GM19035 (cell line): ENCODE measurements at regions not wholly inside any gene's neighbourhood (a gene's known extent, or its start where the extent isn't known, plus 50 kb on each side); places are given as distances from the start of the nearest gene placed in this dataset.
"Not testable (repeated sequence)": the region's sequence is repeated elsewhere in the genome, so short reads cannot be mapped to it uniquely, and the experiment has no call there.

Experiments used
- ATAC-seq: cut with Tn5 transposase; IDR thresholded peaks from one replicate; pipeline ENCODE4 v1.9.1; 2021; ENCODE audit not compliant: unreplicated experiment

DNA sequence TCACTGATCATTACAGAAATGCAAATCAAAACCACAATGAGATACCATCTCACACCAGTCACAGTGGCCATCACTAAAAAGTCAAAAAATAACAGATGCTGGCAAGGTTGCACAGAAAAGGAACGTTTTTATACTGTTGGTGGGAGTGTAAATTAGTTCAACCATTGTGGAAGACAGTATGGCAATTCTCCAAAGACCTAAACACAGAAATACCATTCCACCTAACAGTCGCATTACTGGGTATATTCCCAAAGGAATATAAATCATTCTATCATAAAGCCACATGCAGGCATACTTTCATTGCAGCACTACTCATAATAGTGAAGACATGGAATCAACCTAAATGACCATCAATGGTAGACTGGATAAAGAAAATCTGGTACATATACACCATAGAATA lies 83.2 kb upstream of the ARID5B start:
- ATAC-seq, result not testable (repeated sequence)

DNA sequence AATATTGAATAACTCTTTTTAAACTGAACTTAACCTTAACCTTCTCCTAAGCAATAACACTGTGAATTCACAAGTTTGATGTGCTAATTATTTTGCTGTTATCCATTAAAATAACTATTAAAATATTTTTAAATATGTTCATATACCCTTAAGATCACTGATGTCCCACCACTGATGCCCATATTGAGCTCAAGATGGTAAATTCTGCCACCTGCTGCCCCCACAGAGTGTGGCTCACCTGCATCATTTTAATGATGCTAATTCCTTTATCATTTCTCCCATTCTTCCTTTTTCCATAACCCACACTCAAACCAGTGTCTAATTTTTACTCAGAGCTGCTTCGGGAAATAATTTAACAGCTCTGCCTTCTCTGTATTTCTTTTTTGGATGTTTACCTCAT lies 82.3 kb upstream of the ARID5B start:
- no peak for ATAC-seq

DNA sequence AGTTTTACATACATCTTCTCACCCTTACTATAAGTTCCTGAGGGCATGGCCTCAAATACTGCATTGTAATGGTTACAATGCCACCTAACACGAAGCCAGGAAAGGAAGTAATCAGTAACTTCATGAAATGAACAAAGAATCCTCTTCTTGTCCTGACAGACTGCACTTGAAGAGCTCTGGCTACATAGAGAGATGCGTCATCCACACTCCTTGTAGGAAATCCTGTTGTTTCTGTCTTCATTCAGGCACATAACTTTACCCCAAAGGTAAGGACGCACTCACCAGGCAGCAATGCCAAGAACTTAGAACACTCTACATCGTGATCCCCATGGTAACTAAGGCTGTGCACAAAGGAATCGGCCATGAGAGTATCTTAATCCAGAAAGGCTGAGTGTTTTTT lies 80.3 kb upstream of the ARID5B start:
- ATAC-seq, result no peak

DNA sequence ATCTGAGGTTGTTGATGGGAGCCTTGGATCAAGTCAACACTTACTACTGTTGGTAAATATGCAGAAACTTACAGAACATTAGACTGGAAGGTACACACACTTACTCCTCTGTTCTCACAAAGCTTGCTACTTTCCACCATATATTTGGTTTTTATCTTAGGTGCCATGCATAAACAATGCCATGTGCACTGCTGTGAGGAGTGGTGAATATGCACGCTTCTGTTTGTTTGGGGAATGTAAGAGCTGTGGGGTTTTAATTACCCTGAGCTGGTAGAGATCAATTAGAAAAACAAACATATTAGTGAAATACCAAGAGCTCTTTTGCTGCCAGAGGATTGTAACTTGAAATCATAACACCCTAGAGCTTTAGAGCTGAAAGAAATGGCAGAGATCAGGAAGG lies 79.8 kb upstream of the ARID5B start:
- no peak for ATAC-seq

DNA sequence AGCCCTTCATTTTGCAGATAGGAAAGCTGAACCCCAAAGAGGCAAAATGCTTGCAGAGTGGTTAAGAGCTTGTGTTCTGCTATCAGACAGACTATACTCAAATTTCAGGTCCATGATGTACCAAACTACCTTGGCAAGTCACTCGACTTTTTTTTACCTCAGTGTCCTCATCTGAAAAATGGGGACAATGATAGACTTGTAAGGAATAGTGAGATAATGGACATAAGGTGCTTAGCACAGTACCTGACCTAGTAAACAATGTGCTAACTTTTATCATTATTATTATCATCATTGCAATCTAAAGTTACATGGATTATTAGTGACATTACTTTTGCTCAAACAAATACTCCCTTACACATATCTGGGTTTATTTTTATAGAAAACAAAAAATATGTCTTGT lies 79.4 kb upstream of the ARID5B start:
- no peak for ATAC-seq

DNA sequence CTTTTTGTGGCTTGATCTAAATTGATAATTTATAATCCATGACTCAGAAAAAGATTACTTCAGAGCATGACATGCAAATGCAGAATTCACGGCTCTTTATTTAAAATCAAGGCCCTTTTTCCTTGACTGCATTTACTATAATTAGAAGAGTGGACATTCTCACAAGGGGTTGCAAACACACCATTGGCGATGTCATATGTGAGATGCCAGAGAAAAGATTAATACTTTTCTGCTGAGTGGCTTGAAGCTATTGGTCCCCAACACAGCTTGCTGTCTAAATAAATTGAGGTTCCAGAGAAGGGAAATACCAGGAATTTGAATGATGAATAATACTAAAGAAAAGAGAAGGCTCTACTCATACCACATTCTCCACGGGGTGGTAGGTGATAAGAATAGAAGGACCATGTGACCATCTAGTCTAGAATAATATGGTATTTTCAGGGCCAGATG lies 78.7 kb upstream of the ARID5B start:
- no peak for ATAC-seq

DNA sequence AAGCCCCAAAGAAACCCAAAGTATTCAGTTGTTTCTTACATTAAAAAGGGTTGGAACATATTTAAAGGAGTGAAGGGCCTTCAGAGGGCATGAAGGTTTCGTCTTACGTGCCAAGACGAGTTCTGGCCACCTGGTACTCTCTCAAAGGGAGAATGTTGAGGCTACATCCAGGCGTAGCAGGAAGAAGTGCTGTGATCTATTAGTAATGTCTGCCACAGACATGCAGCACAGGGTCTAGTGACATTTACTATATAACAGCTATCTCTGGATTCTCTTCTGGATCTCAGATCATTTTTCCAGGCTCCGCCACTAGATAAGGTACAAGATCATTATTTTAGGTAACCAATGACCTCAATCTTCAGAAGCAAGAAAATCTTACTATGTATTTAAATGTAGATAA lies 76.5 kb upstream of the ARID5B start:
- ATAC-seq, result no peak

DNA sequence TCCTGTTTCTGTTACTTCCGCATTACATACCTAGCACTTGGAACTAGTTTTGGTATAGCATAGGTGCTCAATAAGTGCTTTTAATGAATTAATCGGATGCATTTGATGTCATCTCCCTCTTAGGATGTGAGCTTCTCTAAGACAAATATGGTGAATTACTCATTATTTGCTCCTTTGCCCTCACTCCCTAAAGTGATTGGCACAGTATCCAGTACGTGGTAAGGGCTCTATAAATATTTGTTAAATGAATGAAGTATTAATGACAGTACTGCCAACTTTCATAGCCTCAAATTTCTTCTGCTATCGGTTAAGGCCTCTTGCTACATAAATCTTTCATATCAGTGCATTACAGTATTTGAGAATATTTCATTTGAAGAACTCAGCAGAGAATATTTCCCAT lies 75.9 kb upstream of the ARID5B start:
- no peak for ATAC-seq

DNA sequence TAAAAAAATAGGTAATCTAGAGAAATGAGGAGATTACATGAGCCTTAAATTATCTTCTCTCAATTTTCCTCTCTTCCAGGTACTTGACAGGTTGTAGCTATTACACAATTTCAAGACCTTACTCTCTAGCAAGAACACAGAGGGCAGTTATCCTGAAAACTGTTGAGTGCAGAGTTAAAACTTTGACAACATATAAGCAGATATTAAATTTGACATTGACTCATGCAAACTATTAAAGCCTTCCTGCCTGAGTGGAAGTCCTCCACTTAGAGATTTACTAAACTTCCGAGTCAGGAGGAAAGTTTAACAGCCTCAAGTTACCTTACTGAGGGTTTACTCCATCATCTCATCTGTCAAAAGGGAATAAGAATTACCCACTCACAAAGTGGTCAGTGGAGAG lies 73.5 kb upstream of the ARID5B start:
- ATAC-seq, result no peak

DNA sequence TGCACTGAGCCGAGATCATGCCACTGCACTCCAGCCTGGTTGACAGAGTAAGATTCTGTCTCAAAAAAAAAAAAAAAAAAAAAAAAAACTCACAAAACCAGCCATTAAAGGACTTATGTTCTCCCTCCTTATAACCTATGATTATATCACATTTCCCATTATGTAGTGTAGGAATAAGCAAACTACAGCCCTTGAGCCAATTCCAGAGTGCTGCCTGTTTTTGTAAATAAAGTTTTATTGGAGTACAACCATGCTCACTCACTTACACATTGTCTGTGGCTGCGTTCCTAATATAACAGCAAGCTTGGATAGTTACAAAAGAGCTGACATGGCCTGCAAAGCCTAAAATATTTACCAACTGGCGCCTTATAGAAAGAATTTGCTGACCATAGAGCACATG lies 72.7 kb upstream of the ARID5B start:
- no peak for ATAC-seq

DNA sequence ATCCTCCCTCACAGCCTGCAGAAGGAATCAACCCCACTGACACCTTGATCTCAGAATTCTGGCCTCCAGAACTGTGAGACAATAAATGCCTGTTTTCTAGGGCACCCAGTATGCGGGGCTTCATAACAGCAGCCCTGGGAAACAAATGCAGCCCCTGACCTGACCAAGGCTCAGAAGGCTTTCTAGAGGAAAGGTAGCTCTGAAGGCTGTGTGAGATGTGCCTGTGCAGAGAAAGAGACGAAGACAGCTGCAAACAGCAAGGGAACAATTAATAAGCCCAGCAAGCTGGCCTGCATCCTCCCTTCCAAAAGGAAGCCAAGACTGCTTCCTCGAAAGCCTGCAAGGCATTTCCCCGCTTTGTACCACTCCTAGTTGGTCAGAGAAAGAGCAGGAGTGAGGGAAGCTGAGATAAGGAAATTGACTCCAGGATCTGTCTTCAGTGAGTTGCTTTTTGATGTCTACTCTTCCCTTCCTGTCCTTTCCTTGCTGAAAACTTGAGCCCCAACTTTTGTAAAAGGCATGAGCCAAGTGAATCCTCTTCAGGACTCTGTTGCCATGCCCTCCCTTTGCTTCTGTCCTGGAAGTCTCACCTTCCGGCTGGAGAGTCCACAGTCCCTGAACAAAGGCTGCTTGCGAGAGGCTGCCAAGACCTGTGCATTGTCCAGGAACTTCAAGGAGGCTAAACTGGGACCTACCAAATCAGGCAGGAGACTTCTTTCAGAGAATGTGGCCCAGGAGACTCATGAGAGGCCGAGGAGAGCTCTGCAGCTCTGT lies 71.2 kb upstream of the ARID5B start:
- no peak for ATAC-seq

DNA sequence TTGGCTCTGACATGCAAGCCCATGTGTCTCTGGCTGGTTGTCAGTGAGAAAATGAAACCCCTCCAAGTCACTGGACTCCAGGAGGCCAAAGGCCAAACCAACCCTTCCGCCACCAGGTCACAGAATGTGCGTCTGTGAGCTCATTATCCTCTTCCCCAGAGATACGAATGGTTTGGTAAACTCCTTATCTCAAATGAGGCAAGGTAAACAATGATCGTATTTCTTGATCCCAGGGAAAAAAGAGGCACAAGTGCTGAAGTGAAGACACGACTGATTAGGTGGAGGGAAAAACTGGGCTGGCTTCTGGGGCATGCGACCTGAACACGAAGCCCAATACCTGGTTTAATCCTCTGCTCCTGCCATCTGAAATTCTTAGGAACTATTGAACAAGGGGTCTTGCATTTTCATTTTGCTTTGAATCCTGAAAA lies 70.6 kb upstream of the ARID5B start:
- ATAC-seq, result no peak

DNA sequence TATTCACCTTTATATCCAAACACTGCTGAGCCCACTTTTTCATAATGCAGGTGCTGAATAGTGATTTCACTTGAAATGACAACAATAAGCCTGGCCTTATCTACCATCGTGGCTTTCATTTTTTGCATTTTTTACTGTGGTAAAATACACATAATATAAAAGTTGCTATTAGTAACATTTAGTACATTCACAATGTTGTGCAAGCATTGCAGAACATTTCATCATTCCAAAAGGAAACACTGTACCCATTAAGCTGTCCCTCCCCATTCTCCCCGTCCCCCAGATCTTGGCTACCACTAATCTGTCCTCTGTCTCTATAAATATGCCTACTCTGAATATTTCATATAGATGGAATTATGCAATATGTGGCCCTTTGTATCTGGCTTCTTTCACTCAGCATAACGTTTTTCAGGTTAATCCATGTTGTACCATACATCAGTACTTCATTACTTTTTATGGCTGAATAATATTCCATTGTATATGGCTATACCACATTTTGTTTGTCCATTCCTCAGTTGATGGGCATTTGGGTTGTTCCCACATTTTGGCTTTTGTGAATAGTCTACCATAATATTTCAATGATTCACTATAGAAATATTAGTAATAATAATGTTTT lies 68.5 kb upstream of the ARID5B start:
- no peak for ATAC-seq

DNA sequence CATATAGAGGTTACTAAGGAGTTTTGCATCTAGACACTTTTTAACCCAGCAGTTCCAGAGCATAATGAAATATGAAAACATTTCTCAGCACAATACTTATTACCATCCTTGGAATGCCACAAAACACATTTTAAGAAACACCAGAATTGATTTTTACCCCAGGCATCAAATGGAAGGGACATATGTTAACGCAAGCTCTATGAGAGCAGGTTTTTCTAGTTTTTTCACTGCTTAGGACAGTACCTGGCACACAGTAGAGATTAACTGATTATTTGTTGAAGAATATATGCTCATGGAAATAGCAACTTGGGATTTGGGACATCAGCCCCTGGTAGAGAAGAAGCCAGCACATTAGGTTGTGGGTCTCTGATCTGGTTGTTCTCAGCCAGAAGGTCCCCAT lies 67.0 kb upstream of the ARID5B start:
- no peak for ATAC-seq

DNA sequence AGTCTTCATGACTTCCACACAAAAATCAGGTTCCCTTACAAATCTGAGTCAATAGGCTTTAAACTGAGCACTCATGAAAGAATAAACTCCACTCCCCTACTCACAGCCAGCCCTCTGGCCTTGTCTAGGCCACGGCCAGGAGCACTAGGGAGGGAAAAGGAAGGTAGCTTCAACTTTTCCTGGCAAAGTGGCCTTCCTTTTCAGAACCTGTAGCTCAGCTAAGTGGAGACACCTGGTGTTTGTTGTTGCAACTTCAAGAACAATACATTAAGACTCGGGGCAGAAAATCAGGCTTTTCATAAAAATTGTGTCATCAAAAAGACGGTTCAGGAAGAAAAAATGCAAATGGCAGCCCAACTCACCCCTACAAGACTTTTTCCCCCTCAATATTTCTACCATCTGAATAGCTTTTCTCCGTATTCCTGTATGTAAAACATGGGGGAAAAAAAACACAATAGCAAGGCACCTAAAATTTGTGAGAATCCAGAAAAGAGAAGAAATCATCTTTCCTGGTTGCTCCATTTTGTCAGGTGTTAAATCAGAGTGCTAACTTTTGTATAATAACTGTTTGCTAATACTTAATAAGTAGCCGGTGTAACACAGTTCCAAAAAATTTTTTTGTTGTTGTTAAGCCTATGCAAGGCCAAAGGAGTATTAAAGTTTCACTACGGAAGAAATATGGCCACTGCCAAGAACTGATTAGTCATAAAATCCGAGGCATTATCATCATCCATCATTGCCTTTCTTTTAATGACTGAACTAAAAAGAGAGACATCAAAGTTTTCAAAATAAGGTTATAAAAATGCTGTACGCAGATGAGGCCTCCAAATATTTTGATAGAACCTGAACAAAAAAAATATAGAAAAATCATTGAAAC lies 66.2 kb upstream of the ARID5B start:
- ATAC-seq, result peak; percentile 70

DNA sequence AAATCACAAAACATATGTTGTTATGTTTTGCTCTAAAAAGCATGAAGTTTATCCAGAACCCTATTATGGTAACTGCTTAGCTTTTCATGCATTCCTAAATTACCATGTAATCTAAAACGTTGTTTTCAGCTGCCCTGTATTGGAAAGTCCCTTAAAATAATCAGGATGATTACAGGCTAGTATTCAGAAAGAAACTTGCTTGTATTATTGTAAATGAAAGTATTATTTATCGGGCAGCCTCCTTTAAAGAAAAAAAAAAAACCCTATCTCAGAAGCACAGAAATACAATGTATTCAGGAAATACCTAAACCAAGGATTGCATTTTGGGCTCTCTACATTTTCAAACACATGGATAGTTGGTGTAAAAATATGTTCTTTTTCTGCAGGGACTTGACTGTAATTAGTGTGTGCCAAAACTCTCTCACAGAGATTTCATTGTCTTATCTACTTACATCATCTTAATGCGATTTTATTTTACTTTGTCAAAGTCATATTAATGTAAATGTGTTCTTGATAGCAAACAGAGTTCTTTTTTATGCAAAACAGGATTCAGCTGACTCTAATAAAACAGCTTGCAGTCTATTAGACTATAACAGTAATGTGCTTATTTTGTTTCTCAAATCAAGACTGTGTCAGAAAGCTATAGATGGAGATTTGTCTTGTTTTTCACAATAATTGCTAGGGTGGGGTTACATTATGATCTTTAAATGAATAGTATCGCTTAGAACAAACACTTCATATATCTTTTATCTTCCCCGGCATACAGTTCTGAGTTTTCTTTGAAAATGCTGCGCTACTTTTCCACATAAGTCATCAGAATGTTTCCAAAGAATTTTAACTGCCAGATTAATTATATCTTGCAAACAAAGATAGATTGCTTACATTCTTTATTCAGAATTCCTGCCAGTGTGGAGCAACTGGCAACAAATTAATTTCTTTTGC lies 65.3 kb upstream of the ARID5B start:
- no peak for ATAC-seq

DNA sequence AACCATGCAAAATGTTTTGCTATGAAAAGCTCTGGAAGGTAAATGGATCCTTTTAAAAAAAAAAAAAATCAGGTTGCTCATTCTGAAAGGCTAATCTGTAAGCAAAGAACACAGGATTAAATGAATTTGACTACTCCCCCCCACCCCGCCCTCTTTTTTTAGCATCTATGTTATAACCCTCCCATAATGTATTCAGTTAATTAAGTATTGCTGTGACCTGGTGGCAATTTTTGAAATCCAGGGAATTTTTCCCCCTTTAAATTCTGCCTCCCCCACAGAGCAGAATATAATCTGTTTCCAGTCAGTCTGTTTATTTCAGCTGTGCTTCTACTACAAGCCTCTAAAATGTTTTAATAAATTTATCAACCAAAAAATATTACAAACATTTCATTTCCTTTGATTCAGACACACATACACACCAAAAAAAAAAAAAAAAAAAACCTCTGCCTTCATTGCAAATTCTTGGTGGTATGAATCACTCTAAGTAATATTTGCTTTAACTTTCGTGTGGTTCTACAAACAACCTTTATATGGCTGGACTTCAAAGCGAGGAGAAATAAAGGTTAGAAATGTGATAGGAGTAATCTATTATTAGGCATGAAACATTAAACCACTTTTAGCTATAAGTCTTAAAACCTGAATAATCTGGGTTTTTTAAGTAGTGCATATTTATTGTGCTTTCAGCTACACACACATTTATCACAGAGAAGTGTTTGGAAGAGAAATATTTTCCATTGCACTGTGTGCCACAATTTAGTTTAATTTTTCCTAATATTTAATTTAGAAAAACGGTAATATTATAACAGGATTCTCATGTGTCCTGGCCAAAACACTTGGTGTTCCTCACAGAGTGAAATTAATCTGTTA lies 64.4 kb upstream of the ARID5B start:
- ATAC-seq, result no peak

DNA sequence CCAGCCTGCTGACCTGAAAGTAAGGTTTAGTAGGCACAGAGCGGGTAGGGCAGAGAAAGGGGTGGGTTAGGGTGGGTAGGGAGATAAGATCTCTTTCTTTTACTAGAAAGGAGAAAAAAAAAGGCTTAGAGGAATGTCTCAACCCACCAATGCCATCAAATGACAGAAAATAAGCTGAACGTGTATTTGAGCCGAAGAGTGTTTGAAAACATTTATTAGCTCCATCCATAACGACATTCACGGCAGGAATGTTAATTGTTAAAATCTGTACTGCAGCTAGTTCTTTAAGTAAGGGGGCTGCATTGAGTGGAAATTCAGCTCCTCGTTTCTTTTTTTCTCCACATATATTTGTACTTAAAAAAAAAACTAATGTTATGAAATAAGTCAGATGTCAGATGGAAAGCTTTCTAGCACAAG lies 63.7 kb upstream of the ARID5B start:
- ATAC-seq, result no peak

DNA sequence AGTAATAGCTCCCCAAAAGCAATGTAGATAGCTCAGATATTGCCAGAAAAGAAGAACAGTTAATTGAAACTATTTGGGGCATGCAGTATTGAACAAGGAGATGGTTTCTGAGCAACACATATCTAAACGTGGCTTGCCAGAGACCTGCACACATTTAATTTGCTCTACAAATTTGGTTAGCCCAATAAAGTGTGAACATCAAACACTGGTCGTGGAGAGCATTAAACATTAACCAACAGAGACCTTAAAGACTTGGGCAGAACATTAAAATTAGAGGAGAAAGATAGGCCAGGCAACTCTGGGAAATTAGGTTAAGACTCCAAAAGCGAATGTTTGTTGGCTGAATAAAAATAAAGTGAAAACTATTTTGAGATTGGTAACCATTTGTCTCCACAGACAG lies 61.6 kb upstream of the ARID5B start:
- ATAC-seq, result no peak

DNA sequence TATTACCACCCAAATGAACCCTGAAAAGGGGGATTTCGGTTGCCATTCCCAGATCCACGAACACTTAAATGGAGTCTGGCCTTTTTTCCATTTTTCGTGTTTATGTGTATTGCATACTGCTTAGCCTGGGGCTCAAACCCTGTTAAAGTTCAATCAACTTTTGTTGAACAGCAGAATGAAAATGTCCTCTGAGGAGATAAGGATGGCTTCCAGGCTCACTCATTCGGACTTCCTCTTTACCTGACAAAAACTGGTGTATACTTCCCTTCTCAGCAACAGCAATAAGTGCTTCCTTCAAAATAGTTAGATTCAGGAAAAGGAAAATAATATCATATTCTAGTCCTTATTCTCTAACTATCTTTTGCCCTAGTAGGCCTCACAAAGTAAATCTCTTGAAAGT lies 61.1 kb upstream of the ARID5B start:
- no peak for ATAC-seq
